Transverse colon (tissue), 4 donors: ENCODE measurements at regions not wholly inside any gene's neighbourhood (a gene's known extent, or its start where the extent isn't known, plus 50 kb on each side); places are given as distances from the start of the nearest gene placed in this dataset.

Experiments
- DNase-seq: peaks from one replicate; pipeline ENCODE4 v3.0.0-alpha.2; 2019
- H3K27ac ChIP-seq, 4 donors: fragments of 200-600 bp; sonication (generic); 2 replicates each; pipeline ENCODE4 v1.5.1; 2016 to 2018; ENCODE audit warnings: inconsistent platforms in 4 of 4
- H3K27me3 ChIP-seq: fragments of 200-600 bp; sonication (generic); 2 replicates; pipeline ENCODE4 v1.5.1; 2017; ENCODE audit warnings: inconsistent platforms
- H3K36me3 ChIP-seq, 4 donors: fragments of 200-600 bp; sonication (generic); 2 replicates each; pipeline ENCODE4 v1.5.1; 2017 to 2019; ENCODE audit warnings: inconsistent platforms in 4 of 4
- H3K4me1 ChIP-seq, 4 donors: fragments of 200-600 bp; sonication (generic); 2 replicates each; pipeline ENCODE4 v1.5.1; 2017 to 2020; ENCODE audit warnings: inconsistent platforms in 4 of 4
- H3K4me3 ChIP-seq, 4 donors: fragments of 200-600 bp; sonication (generic); 1 replicate in 1 of 4; 2 replicates in 3 of 4; pipeline versions ENCODE4 v1.5.1 to v1.6.1; 2017 to 2019; ENCODE audit warnings: inconsistent platforms in 4 of 4
- H3K9me3 ChIP-seq, 2 donors: fragments of 200-600 bp; sonication (generic); 2 replicates each; pipeline ENCODE4 v1.5.1; 2017 to 2019; ENCODE audit warnings: inconsistent platforms in 2 of 2
- EP300 ChIP-seq: sonication (generic); formaldehyde crosslinking; IDR thresholded peaks from one replicate; pipeline ENCODE4 v1.6.1; 2017; ENCODE audit warnings: antibody characterized with exemption, low read depth
- POLR2A ChIP-seq: fragments of 450-650 bp; IDR thresholded peaks from one replicate; pipeline ENCODE4 v1.6.1; 2016; ENCODE audit warnings: antibody characterized with exemption, mild to moderate bottlenecking, moderate library complexity
- POLR2AphosphoS5 ChIP-seq, 3 donors: sonication (generic); formaldehyde crosslinking; IDR thresholded peaks; one replicate each; pipeline ENCODE4 v1.6.1; 2016; ENCODE audit warnings: antibody characterized with exemption in 3 of 3
- WGBS, 2 donors: methylation state at CpG; one replicate each; pipeline ENCODE4 v1.1.5; 2018; ENCODE audit warnings: low coverage in 1 of 2; 5-methylcytosine and 5-hydroxymethylcytosine counted together
- in situ Hi-C, 4 donors: fragments of 200-750 bp; cut with MboI; loops; one replicate each; pipeline versions ENCODE4 v1.15.0 to v1.15.1; 2017; ENCODE audit warnings: low sequenced_read_pairs in 3 of 4, low pct_ligation_motif_present in 1 of 4, low pct_unique_long_range_greater_than_20kb in 1 of 4
- intact Hi-C: fragments of 100-400 bp; cut with DNase I; formaldehyde crosslinking; loops from one replicate; pipeline ENCODE4 v1.15.1; 2023; ENCODE audit warnings: low total_unique reads
- TF ChIP-seq, protein P1 (sequence below), 5 experiments: fragments of 200-600 bp in 3 of 5; fragments of 450-650 bp in 2 of 5; sonication (generic) in 3 of 5; IDR thresholded peaks; 1 replicate in 2 of 5; 2 replicates in 3 of 5; pipeline ENCODE4 v1.5.1; 2016 to 2017; ENCODE audit warnings: antibody characterized with exemption in 5 of 5, inconsistent platforms in 3 of 5, mild to moderate bottlenecking in 2 of 5, moderate library complexity in 1 of 5

- 52 to 57% methylated on average over 4 of the region's 4 CpGs for WGBS, 2 donors
- intact Hi-C loops (no loop called here), in situ Hi-C loops (no loop called here)
- Histone ChIP-seq H3K4me1 (no peaks in the 10 kb centered on the region), H3K36me3 (no peaks in the 10 kb centered on the region), H3K27ac (no peak overlapping the region), H3K4me3 (no peak overlapping the region), H3K27me3 (no peaks in the 10 kb centered on the region), H3K9me3 (no peaks in the 10 kb centered on the region)
- DNase-seq: no peak
- TF ChIP-seq EP300: no peak
- TF ChIP-seq, protein P1, sequence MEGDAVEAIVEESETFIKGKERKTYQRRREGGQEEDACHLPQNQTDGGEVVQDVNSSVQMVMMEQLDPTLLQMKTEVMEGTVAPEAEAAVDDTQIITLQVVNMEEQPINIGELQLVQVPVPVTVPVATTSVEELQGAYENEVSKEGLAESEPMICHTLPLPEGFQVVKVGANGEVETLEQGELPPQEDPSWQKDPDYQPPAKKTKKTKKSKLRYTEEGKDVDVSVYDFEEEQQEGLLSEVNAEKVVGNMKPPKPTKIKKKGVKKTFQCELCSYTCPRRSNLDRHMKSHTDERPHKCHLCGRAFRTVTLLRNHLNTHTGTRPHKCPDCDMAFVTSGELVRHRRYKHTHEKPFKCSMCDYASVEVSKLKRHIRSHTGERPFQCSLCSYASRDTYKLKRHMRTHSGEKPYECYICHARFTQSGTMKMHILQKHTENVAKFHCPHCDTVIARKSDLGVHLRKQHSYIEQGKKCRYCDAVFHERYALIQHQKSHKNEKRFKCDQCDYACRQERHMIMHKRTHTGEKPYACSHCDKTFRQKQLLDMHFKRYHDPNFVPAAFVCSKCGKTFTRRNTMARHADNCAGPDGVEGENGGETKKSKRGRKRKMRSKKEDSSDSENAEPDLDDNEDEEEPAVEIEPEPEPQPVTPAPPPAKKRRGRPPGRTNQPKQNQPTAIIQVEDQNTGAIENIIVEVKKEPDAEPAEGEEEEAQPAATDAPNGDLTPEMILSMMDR (IDR thresholded peaks at IDR 0.05): no peak
- no peak for TF ChIP-seq POLR2AphosphoS5 (IDR thresholded peaks at IDR 0.05)
- no peak for TF ChIP-seq POLR2A
Observed at GRCh38 chr14:40413136-40413535, 980.9 kb upstream of the FBXO33 start.

DNA sequence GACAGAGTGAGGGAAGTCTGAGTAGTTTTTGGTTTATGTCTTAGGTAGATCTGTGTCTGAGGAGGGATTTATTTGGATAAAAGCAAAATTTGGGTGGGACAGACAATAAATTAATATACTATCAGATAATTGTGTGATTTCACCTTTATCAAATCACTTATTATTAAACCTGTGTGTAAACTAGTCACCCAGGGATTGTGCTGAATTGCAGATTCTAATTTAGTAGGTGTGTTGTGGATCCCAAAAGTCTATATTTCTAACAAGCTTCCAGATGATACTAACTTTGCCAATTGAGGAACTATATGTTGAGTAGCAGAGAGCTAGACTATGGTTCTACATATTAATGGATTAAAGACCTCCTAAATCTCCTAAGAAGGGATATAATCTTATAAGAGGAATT, 978.5 kb upstream of the FBXO33 start:
- intact Hi-C loops (no loop called here), in situ Hi-C loops (no loop called here)
- Histone ChIP-seq H3K36me3 (no peaks in the 10 kb centered on the region), H3K27me3 (no peaks in the 10 kb centered on the region), H3K4me3 (no peak overlapping the region), H3K9me3 (no peaks in the 10 kb centered on the region), H3K4me1 (no peaks in the 10 kb centered on the region), H3K27ac (no peak overlapping the region)
- no peak for DNase-seq
- TF ChIP-seq EP300: no peak

- Histone ChIP-seq H3K27ac (no peak overlapping the region), H3K9me3 (no peaks in the 10 kb centered on the region), H3K36me3 (no peaks in the 10 kb centered on the region), H3K4me3 (no peak overlapping the region), H3K27me3 (no peaks in the 10 kb centered on the region), H3K4me1 (no peaks in the 10 kb centered on the region)
- in situ Hi-C loops (no loop called here), intact Hi-C loops (no loop called here)
- DNase-seq: no peak
- TF ChIP-seq, protein P1 (IDR thresholded peaks at IDR 0.05): no peak
- TF ChIP-seq POLR2AphosphoS5 (IDR thresholded peaks at IDR 0.05): no peak
- no peak for TF ChIP-seq POLR2A
- TF ChIP-seq EP300: no peak
Observed at GRCh38 chr14:40402957-40403356, 970.7 kb upstream of the FBXO33 start.

- WGBS, 2 donors: 73 to 80% methylated on average over 1 to 2 of the region's 2 CpGs
- Histone ChIP-seq H3K36me3 (no peaks in the 10 kb centered on the region), H3K4me1 (no peaks in the 10 kb centered on the region), H3K27ac (no peak overlapping the region), H3K9me3 (no peaks in the 10 kb centered on the region), H3K27me3 (no peaks in the 10 kb centered on the region), H3K4me3 (no peak overlapping the region)
- TF ChIP-seq POLR2A (no peak), EP300 (no peak), POLR2AphosphoS5 (IDR thresholded peaks at IDR 0.05) (no peak)
- TF ChIP-seq, protein P1 (IDR thresholded peaks at IDR 0.05): no peak
- in situ Hi-C loops: no loop called here
- intact Hi-C loops: no loop called here
- DNase-seq: no peak
Observed at GRCh38 chr14:40398981-40399380, 966.7 kb upstream of the FBXO33 start.

- Histone ChIP-seq H3K36me3 (no peaks in the 10 kb centered on the region), H3K4me3 (no peak overlapping the region), H3K27me3 (no peaks in the 10 kb centered on the region), H3K27ac (no peak overlapping the region), H3K4me1 (no peaks in the 10 kb centered on the region), H3K9me3 (no peaks in the 10 kb centered on the region)
- intact Hi-C loops: no loop called here
- 60 to 77% methylated on average over 3 of the region's 3 CpGs for whole genome bisulfite sequencing, 2 donors
- no peak for DNase-seq
- in situ Hi-C loops: no loop called here
- TF ChIP-seq, protein P1 (IDR thresholded peaks at IDR 0.05): no peak
- no peak for TF ChIP-seq EP300
- no peak for TF ChIP-seq POLR2AphosphoS5 (IDR thresholded peaks at IDR 0.05)
- no peak for TF ChIP-seq POLR2A
Observed at GRCh38 chr14:40394634-40395340, 962.6 kb upstream of the FBXO33 start.
